SH-SY5Y (cell line): ENCODE measurements at regions not wholly inside any gene's neighbourhood (a gene's known extent, or its start where the extent isn't known, plus 50 kb on each side); places are given as distances from the start of the nearest gene placed in this dataset.

Experiments
- GATA2 ChIP-seq: IDR thresholded peaks from 2 replicates; pipeline ENCODE4 v1.6.1; 2011; ENCODE audit warnings: mild to moderate bottlenecking, low read depth, low read length
- GATA3 ChIP-seq: IDR thresholded peaks from 2 replicates; pipeline ENCODE4 v1.6.1; 2011; ENCODE audit warnings: low read depth, mild to moderate bottlenecking, low read length, moderate library complexity

DNA sequence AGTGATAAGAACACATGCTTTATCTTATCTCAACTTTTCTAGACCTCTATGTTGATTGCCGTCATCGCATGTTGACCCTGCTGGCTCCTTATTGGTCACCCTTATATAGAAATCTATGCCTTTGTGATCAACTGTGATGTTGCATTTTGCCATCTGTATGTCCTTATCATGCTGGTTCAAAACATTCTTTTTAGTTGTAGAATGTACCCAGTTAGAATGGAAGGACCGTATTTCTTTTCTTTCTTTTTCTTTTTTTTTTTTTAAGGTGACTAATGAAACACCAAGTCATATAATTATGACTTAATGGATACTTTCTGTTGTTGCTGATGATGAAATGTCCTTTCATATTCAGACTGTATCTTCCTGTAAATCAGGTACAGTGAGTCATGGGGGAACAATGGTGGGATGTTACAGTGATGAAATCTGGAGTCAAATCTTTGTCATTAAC is 145.9 kb upstream of the CITED2 start:
- TF ChIP-seq GATA2 (no peak), GATA3 (no peak)
